ENCODE measurements at regions not wholly inside any gene's neighbourhood (a gene's known extent, or its start where the extent isn't known, plus 50 kb on each side); places are given as distances from the start of the nearest gene placed in this dataset.
"Not testable (repeated sequence)": the region's sequence is repeated elsewhere in the genome, so short reads cannot be mapped to it uniquely, and the experiment has no call there.

- TF ChIP-seq CTCF (conservative IDR thresholded peaks at IDR 0.05 in 1 of 2, IDR thresholded peaks at IDR 0.05 in 1 of 2; ENCODE audit: low read depth in 1 of 2, low read length in 2 of 2); EZH2 (IDR thresholded peaks at IDR 0.05; ENCODE audit: low read length, missing control alignments): not testable (repeated sequence)
These were observed 79.3 kb upstream of the ARHGAP42 start for GRCh38 chr11:100607761-100608160.
